KMS-11 (cell line): ENCODE measurements at regions not wholly inside any gene's neighbourhood (a gene's known extent, or its start where the extent isn't known, plus 50 kb on each side); places are given as distances from the start of the nearest gene placed in this dataset.

Experiments used
- H2AFZ ChIP-seq: fragments of 200-600 bp; sonication (generic); 2 replicates; pipeline ENCODE4 v1.6.1; 2016; ENCODE audit warnings: antibody characterized with exemption, mixed run types, low read depth
- H3K27ac ChIP-seq: fragments of 200-600 bp; sonication (generic); 2 replicates; pipeline ENCODE4 v1.6.1; 2016; ENCODE audit warnings: mild to moderate bottlenecking, mixed run types
- H3K27me3 ChIP-seq: fragments of 200-600 bp; sonication (generic); 2 replicates; pipeline ENCODE4 v1.6.1; 2017; ENCODE audit warnings: mild to moderate bottlenecking, low read depth, mixed run types, moderate library complexity; ENCODE audit not compliant: insufficient read depth
- H3K36me3 ChIP-seq: fragments of 200-600 bp; sonication (generic); 2 replicates; pipeline ENCODE4 v1.6.1; 2017; ENCODE audit warnings: mild to moderate bottlenecking, mixed run types; ENCODE audit not compliant: insufficient read depth
- H3K4me1 ChIP-seq: fragments of 200-600 bp; sonication (generic); 2 replicates; pipeline ENCODE4 v1.6.1; 2016; ENCODE audit warnings: mild to moderate bottlenecking, low read depth, mixed run types; ENCODE audit not compliant: poor library complexity, severe bottlenecking
- H3K4me2 ChIP-seq: fragments of 200-600 bp; sonication (generic); 2 replicates; pipeline ENCODE4 v1.7.0; 2016; ENCODE audit warnings: mild to moderate bottlenecking, mixed run types
- H3K4me3 ChIP-seq: fragments of 200-600 bp; sonication (generic); IDR thresholded peaks from 2 replicates; pipeline ENCODE4 v1.6.1; 2017; ENCODE audit warnings: low read depth, low read length, mixed read lengths; ENCODE audit not compliant: insufficient read depth
- H3K79me2 ChIP-seq: fragments of 200-600 bp; sonication (generic); 2 replicates; pipeline ENCODE4 v1.6.1; 2016; ENCODE audit warnings: low read depth, mixed run types; ENCODE audit not compliant: insufficient read depth
- H3K9ac ChIP-seq: fragments of 200-600 bp; sonication (generic); 2 replicates; pipeline ENCODE4 v1.6.1; 2016; ENCODE audit warnings: mild to moderate bottlenecking, mixed run types
- H4K20me1 ChIP-seq: fragments of 200-600 bp; sonication (generic); 2 replicates; pipeline ENCODE4 v1.6.1; 2016; ENCODE audit warnings: mild to moderate bottlenecking, mixed run types; ENCODE audit not compliant: insufficient read depth
- CTCF ChIP-seq: fragments of 200-600 bp; sonication (generic); conservative IDR thresholded peaks from 2 replicates; pipeline ENCODE4 v1.6.1; 2017; ENCODE audit warnings: low read depth, mild to moderate bottlenecking, antibody characterized with exemption, low read length, moderate library complexity, mixed read lengths

DNA sequence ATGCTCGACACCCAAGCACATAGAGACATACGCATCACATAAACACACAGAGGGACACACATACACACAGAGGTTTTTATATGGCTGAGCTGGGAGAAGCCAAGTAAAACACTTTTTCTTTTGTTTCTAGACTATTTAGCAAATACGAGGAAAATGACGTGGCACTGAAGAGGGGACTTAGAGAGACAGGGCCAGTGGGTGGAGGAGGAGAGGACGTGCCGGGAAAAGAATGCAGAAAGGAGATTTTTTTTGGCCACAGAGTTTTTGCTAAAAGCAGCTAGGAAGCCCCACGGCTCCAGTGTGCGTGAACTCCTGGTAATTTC, 168.5 kb upstream of the KLF7 start:
- Histone ChIP-seq H3K79me2 (no peaks in the 10 kb centered on the region), H3K27ac (no peak overlapping the region), H3K4me2 (no peak overlapping the region), H4K20me1 (no peaks in the 10 kb centered on the region), H3K4me1 (peaks cover 7% of the 10 kb centered on the region), H3K9ac (no peak overlapping the region), H3K4me3 (no peak overlapping the region), H3K36me3 (no peaks in the 10 kb centered on the region), H3K27me3 (no peaks in the 10 kb centered on the region), H2AFZ (no peak overlapping the region)
- no peak for TF ChIP-seq CTCF

GRCh38 chr2:207334624-207335371, 169.1 kb upstream of the KLF7 start:
- H4K20me1 ChIP-seq, result no peaks in the 10 kb centered on the region
- H3K27me3 ChIP-seq, result no peaks in the 10 kb centered on the region
- TF ChIP-seq CTCF, result no peak
- peaks cover 7% of the 10 kb centered on the region for H3K4me1 ChIP-seq
- no peak overlapping the region for H3K27ac ChIP-seq
- H2AFZ ChIP-seq, result no peak overlapping the region
- no peak overlapping the region for H3K9ac ChIP-seq
- H3K36me3 ChIP-seq, result no peaks in the 10 kb centered on the region
- H3K4me3 ChIP-seq, result no peak overlapping the region
- no peaks in the 10 kb centered on the region for H3K79me2 ChIP-seq
- H3K4me2 ChIP-seq, result no peak overlapping the region

GRCh38 chr2:207337234-207338219, 171.8 kb upstream of the KLF7 start:
- Histone ChIP-seq H3K36me3 (no peaks in the 10 kb centered on the region), H2AFZ (peak overlapping the region; percentile 36; the same call in 1 of the 2 replicates), H3K79me2 (no peaks in the 10 kb centered on the region), H3K4me1 (peaks cover 7% of the 10 kb centered on the region), H3K9ac (no peak overlapping the region), H3K4me3 (no peak overlapping the region), H3K4me2 (peak overlapping the region; percentile 31; the same call in 1 of the 2 replicates), H4K20me1 (no peaks in the 10 kb centered on the region), H3K27ac (no peak overlapping the region), H3K27me3 (no peaks in the 10 kb centered on the region)
- TF ChIP-seq CTCF, result no peak

- no peak overlapping the region for H3K9ac ChIP-seq
- no peak overlapping the region for H2AFZ ChIP-seq
- no peaks in the 10 kb centered on the region for H3K36me3 ChIP-seq
- no peaks in the 10 kb centered on the region for H4K20me1 ChIP-seq
- H3K4me1 ChIP-seq, result peaks cover 7% of the 10 kb centered on the region
- TF ChIP-seq CTCF, result no peak
- no peak overlapping the region for H3K4me2 ChIP-seq
- H3K4me3 ChIP-seq, result no peak overlapping the region
- no peaks in the 10 kb centered on the region for H3K79me2 ChIP-seq
- H3K27ac ChIP-seq, result no peak overlapping the region
- H3K27me3 ChIP-seq, result no peaks in the 10 kb centered on the region
Measured at GRCh38 chr2:207338220-207338607, 172.5 kb upstream of the KLF7 start.
